Stimulated activated CD4-positive, alpha-beta T cell treated with anti-CD3 and anti-CD28 coated beads, Interleukin-2, amount 100 ng/mL, for 48 hours (primary cell): ENCODE measurements at regions not wholly inside any gene's neighbourhood (a gene's known extent, or its start where the extent isn't known, plus 50 kb on each side); places are given as distances from the start of the nearest gene placed in this dataset.
"Not testable (repeated sequence)": the region's sequence is repeated elsewhere in the genome, so short reads cannot be mapped to it uniquely, and the experiment has no call there.

Experiments used
- DNase-seq, 2 donors: peaks; one replicate each; pipeline ENCODE4 v3.0.0-alpha.2; 2020

DNA sequence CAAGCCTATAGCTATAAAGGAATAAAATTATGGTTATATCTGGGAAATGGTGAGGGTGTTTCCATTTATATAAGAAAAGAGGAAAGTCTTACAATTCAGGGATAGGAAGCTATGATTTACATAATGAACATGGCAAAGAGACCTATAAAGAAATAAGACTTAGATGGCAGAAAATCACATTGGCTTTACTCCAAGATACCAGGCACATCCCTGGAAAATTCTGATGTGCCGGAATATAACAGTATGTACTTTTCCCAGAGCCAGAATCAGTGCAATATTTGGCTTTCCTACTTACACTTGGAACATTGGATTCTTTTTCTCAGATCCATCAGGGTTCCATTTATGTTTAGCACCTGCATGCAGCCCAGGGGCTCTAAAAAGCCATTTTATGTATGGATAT is 357.8 kb downstream of the CETN3 start:
- DNase-seq = no peak

- no peak for DNase-seq
These were observed 359.5 kb downstream of the CETN3 start for GRCh38 chr5:90050103-90050502.

- no peak for DNase-seq
These were observed 362.4 kb downstream of the CETN3 start for GRCh38 chr5:90047113-90047512.

DNA sequence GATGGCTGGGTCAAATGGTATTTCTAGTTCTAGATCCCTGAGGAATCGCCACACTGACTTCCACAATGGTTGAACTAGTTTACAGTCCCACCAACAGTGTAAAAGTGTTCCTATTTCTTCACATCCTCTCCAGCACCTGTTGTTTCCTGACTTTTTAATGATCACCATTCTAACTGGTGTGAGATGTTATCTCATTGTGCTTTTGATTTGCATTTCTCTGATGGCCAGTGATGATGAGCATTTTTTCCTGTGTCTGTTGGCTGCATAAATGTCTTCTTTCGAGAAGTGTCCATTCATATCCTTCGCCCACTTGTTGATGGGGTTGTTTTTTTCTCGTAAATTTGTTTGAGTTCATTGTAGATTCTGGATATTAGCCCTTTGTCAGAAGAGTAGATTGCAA is 369.5 kb downstream of the CETN3 start:
- not testable (repeated sequence) for DNase-seq

DNA sequence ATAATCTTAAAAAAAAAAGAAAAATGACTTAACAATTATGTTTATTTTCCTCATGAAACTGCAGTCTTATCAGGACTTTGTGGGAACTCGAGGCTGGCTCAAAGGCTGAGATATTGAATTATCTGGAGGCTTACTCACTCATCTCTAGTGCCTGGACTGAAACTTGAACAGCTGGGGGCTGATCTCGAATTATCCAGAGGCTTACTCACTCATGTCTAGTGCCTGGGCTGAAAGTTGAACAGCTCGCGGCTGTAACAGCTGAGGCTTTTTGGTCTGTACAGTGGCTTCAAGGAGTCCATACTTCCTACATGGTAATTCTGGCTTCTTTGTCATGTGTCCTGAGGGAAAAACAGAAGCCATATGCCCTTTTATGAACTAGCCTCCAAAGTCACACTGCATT is 371.9 kb downstream of the CETN3 start:
- no peak for DNase-seq

- DNase-seq = no peak
These were observed 386.9 kb downstream of the CETN3 start for GRCh38 chr5:90022711-90023053.

GRCh38 chr5:90022002-90022710 is 387.4 kb downstream of the CETN3 start:
- no peak for DNase-seq

DNA sequence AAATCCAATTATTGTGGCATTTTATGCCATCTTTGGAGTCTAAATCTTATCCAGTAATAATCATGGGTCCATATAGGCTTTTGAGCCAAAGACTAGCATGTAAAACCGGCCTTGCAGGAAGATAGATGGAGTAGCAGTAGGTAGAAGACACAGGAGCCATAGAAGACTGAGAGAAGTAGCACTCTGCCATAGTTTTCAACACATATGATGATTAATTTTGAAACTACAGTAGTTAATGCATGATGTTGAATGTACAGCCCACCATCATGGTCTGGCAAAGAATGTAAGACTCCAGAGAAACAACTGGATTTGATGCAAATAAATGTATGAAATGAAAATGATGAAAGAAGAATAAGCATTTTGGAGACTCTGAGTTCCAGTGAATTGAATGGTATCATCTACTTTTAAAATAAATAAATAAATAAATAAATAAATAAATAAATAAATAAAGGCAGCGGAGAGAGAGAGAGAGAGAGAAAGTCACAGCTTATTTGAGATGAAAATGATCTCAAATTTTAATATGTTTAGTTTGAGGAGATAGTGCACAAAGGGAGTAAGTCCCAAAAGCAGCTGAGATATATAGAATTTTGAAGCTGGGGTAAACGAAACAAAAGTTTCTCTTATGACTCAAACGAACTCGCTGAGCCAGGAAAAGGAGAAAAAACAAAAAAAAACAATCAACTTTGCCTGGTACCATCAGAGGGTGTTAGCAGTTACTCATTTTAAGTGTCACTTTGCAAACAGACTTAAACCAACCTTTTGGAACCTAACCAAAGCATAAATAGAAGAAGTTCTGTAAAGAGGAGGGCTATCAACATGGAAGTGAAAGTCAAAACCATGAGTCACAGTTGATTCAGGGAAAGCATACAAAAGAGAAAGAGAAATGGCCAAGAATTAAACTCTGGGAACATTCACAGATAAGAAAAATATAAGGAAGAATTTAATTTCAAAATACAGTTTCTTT is 388.7 kb downstream of the CETN3 start:
- no peak for DNase-seq

DNA sequence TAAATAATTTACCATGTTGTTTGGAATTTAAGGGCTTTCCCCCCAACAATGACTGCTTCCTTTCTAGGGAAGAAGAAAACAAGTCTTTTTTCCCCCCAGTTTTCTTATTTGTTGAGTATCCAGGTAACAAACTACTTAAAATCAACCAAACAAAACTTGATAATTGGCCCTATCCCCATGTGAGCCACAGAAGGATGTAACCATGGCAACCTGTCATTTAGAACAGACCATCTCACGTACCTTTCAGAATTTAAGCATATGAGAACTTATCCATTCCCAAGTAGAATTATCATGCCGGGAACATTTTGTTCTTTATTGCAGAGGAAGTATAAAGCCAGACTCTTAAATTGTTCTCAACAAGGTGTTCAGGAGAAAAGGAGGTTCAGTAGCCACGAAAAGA is 392.3 kb downstream of the CETN3 start:
- no peak for DNase-seq

- no peak for DNase-seq
These were observed 394.0 kb downstream of the CETN3 start for GRCh38 chr5:90015584-90016018.

DNA sequence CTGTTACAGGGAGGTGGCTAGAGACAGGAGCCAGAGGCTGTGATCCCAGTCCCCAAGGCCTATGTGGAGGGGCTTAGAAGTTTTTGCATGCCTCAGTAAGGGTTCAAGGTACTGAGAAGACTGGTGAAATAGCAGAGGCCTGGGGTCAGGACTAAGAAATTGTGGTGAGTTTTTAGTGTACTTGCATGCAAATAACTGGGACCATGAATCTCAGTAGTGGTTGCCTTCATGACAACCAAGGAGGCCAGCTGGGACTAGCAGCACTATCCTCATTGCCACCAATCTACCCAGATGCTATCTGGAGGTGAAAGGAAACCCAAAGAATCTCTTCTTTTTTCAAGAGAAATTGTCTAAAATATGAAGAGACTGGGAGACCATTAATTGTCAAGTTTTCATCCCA is 395.1 kb downstream of the CETN3 start:
- DNase-seq = no peak

- DNase-seq = no peak
These were observed 409.2 kb downstream of the CETN3 start for GRCh38 chr5:90000351-90000750.

- no peak for DNase-seq
These were observed 410.8 kb downstream of the CETN3 start for GRCh38 chr5:89998519-89999305.

- DNase-seq = no peak
These were observed 412.7 kb downstream of the CETN3 start for GRCh38 chr5:89996890-89997289.

- no peak for DNase-seq
These were observed 413.2 kb downstream of the CETN3 start for GRCh38 chr5:89996335-89996734.

- DNase-seq = no peak
These were observed 415.3 kb downstream of the CETN3 start for GRCh38 chr5:89994266-89994665.

DNA sequence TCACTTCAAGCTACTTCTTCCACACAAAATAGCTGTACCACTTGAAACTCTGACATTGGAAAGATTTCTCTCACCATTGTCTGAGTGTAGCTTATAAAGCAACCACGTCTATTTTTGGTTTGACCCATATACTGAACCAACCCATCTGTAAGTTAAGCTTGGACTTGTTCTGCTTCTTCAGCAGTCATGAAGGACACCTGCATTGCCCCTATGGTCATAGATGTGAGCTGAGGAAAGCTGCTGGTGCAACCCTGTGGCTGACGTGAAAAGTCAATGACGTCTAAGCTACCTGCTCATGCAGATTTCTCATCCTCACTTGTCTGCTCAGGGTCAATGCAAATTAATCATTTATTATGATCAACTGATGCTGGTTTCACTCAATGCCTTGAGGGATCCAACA is 417.4 kb downstream of the CETN3 start:
- DNase-seq = no peak

DNA sequence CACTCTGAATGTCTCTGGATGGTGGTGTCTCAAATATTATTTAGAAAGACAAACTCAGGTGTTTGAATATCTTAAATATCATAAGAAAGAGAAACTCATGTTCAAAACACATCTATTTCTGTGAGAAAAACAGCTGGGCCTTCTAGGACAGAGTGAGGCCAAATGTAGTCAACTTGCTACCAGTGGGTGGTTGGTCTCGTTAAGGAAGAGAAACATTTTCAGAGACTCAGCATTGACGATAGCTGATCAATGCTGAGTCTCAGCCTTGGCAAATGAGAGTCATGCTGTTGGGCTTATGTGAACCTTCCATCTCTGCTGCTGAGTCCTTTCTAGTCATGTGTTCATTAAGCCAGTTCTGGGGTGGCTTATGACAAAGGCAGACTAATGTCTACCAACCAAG is 418.0 kb downstream of the CETN3 start:
- DNase-seq = no peak

DNA sequence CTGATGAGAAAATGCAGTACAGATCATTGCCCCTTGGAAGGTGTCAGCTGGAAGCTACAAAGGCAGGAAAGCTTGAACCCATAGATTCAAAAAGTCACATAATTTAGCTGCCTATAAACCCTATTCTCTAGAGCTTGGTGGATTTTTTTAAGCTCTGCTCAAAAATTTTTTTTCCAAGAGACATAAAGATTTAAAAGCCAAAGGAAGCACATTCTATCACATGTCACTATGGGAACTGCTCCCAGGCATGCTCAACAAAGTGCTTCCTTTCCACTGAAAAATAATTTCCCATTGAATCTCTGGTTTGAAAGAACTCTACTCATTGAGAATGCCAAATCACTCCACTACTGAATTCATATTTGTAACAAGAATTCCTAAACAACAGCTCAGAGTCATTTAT is 419.8 kb downstream of the CETN3 start:
- DNase-seq = no peak

GRCh38 chr5:89988998-89989655 is 420.4 kb downstream of the CETN3 start:
- DNase-seq = no peak

GRCh38 chr5:89988129-89988810 is 421.3 kb downstream of the CETN3 start:
- DNase-seq = no peak

DNA sequence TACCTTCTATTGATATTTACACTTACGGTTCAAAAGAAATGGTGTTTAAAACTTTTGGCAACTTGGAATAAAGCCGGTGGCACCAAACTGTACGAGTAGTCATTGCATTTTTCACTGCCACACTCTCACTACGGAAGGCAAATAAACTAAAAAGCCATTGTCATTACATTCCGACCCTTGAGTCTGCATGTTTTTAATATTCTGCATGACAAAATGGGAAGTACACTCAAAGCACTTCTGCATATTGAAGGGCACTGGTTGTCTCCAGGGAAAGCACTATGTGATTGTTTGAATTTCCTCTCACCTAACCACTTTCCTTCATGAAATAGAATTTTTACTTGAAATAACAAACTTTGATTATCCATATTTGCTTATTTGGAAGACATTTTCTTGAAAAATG is 426.3 kb downstream of the CETN3 start:
- no peak for DNase-seq
